MM.1S (cell line): ENCODE measurements at regions not wholly inside any gene's neighbourhood (a gene's known extent, or its start where the extent isn't known, plus 50 kb on each side); places are given as distances from the start of the nearest gene placed in this dataset.

Experiments used
- CTCF ChIP-seq: fragments of 300-600 bp; sonication (generic); IDR thresholded peaks from 2 replicates; pipeline ENCODE4 v1.5.1; 2016; ENCODE audit warnings: antibody characterized with exemption, low read length, mixed read lengths
- EZH2phosphoT487 ChIP-seq: fragments of 300-600 bp; sonication (generic); IDR thresholded peaks from 2 replicates; pipeline ENCODE4 v1.6.1; 2018; ENCODE audit warnings: antibody characterized with exemption, low read length

GRCh38 chr2:136404176-136404575 is 286.2 kb upstream of the CXCR4 start:
- TF ChIP-seq CTCF: no peak
- no peak for TF ChIP-seq EZH2phosphoT487
